NCI-H226 (cell line): ENCODE measurements at regions not wholly inside any gene's neighbourhood (a gene's known extent, or its start where the extent isn't known, plus 50 kb on each side); places are given as distances from the start of the nearest gene placed in this dataset.
A peak's percentile ranks its signal among the peaks of the same experiment; 100 is the strongest.

Source experiments
- DNase-seq: peaks from one replicate; pipeline ENCODE4 v3.0.0-alpha.2; 2015

DNA sequence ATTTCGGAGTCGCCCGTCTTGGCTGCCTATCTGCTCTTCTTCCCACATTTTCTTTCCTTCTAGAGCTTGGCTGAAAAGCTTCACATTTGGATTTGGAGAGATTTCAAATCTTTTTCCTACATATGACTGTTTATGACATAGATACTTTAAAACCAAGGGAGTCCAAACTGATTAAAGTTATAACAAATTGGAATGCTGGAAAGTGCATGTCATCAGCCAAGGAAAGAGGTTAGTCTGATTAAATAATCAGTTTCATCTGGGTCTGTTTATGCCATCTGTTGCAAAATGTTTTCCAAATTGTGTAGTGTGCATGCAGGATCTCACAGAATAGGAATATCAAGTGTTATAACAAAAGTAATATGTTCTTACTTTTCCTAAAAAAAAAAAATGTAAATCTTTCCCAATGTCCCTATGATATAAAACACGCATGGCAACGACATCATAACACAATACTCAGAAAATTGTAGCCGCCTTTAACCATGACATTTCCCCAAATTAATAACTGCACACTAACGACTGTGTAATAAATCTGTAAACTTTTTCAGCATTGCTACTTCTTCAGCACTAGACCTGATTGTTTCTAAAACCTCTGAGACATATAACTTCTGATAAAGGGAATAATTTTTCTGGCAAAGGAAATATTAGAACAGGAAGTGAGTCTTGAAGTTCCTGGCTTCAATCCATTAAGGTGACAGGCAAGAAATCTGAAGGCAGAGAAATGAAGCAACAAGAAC is 230.2 kb upstream of the FOXQ1 start:
- peak; percentile 74 for DNase-seq

DNA sequence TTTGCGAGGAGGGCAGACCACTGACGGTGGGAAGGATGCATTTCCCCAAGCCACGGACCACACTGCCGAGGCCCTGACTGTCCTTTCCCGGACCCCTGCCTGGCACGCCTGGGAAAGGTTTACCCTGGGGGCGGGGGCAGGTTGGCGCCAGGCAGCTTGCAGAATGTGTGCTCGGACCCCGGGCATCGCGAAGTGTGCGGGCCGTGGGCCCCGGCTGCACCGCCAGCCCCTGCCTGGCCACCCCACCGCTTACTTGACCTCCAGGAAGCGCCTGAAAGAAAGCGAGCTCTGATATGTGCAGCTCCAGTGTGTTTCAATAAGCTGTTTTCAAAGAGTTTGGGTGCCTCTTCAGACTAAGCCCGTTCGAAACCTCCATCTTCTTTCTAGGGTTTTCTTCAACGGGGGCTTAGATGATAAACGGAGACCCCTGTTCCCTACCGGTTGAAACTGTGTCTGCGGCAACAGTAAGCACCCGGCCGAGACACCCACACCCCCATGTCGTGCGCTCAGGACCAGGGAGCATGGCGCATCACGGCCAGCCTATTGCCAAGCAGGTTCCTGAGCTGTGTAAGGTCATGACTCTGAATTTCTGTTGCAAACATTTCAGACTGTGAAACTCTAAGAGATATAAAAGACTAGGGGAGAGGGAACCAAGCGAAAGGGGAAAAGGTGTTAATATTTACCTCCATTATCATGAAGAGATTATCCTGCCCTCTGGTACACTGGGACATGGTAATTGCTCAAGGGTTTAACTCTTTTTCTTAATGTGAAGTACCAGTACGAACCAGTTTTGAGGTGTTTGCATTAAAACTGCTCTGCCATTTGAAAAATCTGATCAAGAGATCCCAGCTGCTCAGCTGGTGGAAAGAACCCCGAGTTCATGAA is 231.2 kb upstream of the FOXQ1 start:
- DNase-seq: no peak

DNA sequence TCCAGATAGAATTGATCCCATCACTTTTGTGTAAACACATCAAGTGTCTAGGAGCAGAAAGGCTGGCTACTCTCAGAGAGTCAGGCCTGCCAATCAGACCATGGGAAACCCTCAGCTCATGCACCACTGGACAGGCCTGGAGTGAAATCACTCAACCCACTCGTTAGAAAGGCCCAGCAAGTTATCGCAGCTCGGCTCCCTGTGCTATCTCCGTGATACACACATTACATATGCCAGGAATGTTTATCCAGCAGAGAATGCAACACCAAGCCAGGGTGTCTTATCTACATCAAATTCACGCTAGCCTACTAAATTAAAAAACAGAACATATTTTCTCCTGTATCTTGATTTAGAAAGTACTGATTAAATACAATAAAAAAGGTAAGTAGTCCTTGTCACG is 232.4 kb upstream of the FOXQ1 start:
- DNase-seq: peak; percentile 99

DNA sequence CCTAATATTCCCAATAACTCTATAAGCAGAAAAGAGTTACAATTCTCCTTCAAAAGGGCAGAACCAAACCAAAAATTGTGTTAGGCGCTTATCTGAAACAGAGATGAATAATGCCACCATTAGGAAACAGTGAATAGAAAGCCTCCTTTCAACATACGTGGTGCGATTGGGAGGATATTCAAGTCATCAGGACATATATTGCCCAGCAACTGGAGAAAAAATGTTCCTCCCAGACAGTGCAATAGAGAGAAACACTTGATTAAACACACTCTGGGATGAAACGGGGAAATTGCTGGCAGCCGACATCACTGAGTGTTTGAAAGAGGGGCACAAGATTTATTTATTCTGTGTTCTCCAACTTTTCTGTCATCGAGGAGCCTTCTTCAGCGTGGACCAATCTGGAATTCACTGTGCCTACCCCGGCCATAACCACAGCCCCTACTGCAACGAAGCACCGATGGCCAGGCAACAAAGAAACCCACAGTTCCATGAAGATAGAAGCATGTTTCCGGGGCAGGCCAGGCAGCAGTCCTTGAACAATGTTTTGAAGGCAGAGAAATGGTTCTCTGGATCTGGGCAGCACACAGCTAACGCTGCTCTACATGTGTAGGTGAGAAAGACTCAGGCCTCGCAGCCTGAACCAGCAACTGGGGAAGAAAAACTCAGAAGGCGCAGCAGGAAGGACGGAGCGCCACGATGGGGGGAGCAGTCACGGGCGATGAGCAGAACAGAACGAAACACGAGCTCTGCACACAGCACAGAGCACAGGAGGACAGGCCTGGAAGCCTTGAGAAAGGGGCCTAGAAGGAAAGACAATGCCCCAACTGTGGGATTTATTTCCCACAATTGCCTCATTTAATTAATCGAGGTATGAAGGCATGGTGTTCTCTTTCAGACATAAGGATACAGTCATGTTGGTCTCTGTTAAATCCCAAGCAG is 234.2 kb upstream of the FOXQ1 start:
- DNase-seq: no peak

DNA sequence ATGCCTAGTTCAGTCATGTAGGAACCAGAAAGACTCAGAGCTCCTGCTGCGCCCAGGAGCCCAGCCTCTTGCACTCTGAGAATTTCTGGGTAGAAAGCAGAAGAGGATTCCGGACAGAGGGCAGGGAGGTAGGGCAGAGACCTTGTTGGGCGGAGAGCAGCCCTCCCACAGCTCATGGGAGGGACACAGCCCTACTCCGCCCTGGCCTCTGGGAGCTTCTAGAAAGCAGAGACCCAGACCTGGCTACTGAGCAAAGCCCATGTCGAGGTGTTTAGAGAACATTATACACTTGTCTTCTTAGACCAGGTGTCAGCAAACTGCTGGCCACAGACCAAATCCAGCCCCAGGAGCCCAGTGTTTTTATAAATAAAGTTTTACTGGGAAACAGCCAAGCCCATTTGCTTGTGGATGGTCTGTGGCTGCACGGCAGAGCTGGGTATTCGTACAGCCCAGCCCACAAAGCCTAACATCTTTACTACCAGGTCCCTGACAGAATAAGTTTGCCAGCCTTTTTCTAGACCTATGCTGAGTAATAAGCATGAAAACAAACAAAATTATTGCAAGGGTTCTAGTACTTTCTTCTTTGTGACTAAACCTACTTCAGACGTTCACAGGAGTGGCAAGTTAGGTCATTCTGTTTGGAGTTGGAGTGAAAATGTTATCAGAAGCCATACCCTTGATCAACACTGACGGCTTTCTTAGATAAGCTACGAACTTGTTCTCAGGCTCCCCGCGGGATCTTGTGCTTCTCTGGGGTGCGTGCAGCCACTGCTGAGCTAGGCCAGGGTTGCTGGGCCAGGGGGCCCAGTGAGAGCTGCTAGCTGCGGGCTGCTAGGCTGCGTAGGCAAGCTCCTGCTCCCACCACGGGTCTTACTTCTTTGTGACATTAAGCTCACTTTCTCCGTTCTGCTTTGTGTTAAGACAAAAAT is 235.1 kb upstream of the FOXQ1 start:
- DNase-seq: no peak

DNA sequence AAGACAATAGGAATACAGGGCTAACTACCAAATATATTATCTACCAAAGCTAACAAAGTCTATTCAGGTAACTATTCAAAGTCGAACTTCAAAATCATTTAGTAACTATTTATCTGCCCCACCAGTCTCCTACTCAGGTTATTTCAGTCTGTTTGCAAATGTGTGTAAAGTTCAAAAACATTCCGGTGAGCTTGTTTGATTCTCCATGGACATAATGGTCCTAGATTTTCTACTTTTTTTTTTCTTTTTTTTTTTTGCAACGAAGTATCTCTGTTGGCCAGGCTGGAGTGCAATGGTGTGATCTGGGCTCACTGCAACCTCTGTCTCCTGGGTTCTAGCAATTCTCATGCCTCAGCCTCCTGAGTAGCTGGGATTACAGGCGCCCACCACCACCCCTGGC is 236.0 kb upstream of the FOXQ1 start:
- no peak for DNase-seq

DNA sequence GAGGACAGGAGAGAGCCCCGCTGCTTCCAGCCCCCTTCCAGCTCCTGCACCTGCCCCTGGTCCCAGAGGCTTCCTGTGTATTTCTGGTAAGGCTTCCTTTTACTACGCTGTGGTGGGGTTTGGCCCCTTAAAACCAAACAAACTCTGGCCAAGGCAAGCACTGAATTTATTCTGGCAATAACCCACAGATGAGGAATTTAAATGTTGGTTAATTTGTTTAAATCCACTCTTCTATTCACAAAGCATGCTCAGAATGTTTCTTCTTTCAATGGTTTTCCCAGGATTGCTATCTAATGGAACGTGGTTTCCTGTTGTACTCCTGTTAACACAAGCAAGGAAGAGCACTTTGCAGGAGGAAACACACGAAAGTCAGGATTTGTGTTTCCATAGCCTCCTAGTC is 236.5 kb upstream of the FOXQ1 start:
- peak; percentile 32 for DNase-seq

DNA sequence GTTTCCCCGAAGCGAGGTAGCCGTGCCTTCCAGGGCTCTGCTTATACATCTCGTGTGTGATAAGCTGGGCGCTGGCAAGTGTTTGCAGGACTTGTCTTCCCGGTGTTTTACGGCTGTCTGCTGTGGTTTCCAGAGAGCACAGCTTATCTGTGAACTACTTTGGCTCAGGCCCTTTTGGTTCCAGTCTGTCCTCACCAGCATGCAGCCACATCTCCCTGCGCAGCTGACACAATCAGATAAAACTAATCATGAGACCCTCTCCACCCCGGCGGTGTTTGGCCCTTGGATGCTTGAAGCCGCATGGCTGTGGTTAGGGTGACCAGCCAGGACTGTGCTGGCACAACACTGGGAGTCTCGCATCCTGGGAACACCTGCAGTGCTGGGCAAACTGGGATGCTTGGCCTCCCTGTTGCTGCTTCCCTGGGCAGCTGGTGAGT is 241.8 kb upstream of the FOXQ1 start:
- DNase-seq: no peak

DNA sequence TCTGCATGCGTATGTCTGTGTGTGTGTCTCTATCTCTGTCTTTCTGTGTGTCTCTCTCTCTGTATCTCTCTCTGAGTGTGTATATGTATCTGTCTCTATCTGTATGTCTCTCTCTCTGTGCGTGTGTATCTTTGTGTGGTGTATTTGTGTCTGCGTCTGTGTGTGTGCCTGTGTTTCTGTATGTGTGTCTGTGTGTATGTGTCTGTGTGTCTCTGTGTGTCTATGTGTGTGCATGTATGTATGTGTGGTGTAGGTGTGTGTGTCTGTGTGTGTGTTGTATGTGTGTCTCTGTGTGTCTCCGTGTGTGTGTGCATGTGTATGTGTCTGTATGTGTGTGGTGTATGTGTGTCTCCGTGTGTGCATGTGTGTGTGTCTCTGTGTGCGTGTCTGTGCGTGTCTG is 243.0 kb upstream of the FOXQ1 start:
- no peak for DNase-seq

DNA sequence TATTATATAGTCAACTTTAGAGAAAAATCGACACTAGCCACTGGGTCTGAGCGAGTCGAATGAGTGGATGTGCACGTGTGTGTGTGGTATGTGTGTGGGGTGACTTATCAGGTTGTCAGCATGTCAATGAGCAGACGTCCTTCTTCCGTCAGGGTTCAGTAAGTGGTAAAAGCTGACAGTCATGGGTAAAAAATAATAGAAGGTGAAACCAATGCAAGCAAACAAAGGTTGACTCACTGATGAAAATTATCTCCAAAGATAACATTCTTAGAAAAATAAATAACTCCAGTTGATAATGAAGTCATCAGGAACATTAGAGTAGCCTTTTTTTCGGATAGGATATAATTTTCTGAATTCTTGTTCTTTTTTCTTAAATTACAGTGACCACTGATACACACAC is 243.8 kb upstream of the FOXQ1 start:
- DNase-seq: peak; percentile 42

DNA sequence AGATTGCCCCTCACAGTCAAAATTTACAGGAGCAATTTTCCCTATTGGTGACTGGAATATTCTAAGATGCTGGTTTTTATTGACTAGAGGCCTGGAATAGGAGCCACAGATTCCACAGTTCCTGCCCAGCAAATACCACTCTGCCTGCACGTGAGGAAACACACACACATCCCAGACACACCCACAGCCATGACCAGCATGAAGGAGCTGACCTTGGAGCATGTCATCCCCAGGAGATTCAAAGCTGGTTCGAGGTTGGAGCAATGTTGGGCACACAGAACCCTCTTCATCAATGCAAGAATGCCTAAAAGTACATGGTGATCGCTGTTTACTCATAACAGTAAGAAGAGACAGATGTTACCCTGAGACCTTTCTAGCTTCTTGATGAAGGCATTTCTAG is 244.6 kb upstream of the FOXQ1 start:
- no peak for DNase-seq

DNA sequence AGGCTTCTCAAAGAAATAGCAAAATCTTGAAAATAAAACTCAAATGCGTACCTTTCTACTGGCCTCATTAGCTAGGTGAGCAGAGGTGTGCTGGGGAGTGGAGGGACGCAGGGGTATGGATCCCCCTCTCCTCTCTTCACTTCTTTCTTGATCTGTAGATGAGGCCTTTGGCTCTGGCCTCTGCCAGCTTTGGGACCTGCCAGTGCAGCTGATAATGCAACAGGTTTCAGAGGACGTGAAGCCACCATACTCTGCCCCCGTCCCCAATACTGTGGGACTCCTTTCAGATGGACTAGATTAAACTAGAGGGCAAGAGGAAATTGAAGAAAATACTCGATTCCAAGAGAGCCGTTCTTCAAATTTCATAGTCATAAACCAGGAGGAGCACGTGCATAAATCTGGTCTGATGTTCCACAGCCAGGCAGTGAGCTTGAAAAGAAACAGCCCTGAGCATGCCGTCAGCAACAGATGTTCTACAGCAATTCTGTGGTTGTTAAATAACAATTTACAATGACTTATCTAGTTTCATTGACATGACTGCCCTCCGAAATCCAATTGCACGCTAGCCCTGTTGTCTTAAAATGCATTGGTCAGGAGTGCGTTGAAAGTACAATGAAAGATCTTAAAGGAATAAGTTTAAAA is 245.3 kb upstream of the FOXQ1 start:
- no peak for DNase-seq

DNA sequence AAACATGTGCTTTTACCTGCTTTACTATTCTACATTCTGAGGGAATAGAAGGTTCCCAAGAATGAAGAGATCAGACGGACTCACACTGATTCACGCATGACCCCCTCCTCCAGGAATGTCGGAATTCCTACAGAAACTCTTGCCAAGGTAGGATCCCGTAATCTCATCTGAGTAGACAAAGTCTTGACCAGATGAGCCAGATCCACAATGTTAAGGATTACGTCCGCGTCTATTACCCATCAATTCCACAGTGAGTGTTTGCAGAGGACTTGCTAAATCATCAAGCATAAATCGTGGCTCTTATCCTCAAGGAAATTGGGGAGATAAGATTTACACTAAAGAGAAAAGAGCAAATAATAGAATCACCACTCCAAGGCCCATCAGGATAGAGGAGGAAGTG is 245.9 kb upstream of the FOXQ1 start:
- DNase-seq: no peak

DNA sequence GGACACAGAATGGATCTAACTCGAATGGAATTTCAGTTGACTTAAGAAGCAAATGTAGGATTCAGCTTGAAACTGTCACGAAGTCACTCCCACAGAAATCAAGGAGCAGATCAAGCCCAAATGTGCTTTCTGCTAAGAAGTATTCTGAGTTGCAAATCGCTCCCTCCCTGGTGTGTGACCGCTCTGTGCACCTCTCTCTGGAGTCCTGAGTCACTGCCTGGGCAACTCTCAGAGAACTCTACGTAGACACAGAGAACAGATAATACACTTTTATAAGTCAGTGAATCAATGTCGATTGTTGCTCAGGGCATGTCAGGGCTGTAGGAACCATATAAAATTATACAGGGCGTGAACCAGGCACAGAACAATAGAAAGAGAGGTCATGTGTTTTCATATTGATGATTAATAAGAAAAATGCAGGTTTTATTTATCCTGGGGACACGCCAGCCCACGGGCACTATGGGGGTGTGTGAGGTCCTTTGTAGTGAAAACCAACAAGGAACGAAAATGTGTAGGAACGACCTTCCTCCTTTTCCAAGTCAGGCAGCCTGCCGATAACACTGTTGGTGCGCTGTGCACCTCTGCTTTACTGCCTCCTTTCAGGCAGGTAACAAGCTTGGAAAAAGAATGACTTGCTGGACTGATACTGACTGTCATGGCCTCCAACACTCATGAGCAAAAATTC is 248.1 kb upstream of the FOXQ1 start:
- DNase-seq: no peak

DNA sequence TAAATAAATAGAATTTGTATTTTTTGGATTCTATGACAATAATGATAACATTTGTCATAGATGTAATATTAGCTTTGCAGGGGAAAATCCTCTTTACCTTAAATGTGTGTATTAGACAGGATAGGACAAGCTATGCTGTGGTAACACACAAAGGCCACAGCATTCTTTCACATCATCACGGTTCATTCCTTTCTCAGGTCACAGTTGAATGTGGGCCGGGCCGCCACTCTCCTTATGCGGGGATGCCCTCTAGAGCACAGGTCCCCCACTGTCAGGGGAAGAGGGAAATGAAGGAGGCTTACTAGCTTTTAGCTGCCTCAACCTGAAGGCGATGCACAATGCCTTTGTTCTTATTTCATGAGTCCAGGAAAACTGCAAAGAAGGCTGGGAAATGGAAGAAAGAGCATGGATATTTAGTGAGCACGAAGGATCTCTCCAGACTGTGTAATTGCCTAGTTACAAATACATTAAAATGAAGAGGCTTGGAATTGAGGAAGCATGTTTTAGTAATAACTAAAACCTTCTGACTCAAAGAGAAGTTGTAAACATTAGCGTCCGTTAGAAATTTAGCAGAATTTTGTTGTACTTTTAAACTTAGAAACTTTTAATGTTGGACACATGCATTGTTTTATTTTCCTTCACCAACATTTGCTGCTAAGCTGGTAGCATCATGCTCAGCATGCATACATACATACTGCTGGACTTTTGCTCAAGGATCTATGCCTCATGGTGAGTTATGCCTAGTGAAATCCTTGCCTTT is 248.9 kb upstream of the FOXQ1 start:
- no peak for DNase-seq

DNA sequence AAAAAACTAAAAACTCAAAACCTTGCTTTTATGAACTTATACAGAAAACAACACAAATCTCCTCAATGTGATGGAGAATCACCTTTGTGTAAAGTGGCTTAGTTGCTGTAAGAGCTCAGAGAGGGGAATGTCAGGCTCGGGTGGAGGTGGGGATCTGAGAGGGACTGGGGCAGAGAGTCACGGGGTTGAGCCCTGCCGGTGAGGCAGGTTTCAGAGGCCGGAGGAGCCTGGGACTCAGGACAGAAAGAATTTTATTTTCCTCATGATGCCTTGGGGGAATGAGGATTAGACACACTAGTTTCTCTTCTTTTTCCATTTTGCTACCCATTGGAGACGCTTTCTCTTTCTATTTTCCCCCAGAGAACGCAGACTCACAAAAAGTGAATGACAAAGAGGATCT is 252.3 kb upstream of the FOXQ1 start:
- DNase-seq: no peak

DNA sequence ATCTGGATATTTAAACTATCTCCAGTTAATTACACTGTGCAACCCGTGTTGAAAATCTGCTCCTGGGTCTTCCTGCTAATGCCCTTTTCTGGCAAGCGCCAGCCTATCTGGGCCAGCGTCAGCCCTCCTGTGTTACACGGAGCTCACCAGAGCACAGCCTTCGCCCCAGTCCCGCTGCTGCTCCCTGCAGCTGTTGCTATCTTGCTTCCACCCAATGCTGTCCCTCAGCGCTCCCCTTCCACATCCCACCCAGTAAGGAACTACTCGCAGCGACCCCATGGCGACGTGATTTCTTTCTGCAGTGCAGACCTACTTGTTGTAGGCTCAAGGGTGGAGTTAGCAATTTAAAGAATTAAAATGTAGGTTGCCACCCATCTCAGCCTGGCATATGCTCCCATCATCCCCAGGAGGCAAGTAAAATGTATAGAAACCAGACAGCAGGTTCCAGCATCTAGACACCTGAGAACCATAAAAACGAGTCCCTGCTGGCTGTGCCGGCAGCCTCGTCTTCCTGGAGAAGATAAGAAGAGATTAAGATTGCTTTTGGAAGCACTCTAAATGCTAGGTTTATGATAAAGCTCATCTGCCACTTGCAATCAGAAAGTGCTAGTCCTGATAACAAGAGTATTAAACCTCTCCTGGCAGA is 254.3 kb upstream of the FOXQ1 start:
- DNase-seq: no peak

DNA sequence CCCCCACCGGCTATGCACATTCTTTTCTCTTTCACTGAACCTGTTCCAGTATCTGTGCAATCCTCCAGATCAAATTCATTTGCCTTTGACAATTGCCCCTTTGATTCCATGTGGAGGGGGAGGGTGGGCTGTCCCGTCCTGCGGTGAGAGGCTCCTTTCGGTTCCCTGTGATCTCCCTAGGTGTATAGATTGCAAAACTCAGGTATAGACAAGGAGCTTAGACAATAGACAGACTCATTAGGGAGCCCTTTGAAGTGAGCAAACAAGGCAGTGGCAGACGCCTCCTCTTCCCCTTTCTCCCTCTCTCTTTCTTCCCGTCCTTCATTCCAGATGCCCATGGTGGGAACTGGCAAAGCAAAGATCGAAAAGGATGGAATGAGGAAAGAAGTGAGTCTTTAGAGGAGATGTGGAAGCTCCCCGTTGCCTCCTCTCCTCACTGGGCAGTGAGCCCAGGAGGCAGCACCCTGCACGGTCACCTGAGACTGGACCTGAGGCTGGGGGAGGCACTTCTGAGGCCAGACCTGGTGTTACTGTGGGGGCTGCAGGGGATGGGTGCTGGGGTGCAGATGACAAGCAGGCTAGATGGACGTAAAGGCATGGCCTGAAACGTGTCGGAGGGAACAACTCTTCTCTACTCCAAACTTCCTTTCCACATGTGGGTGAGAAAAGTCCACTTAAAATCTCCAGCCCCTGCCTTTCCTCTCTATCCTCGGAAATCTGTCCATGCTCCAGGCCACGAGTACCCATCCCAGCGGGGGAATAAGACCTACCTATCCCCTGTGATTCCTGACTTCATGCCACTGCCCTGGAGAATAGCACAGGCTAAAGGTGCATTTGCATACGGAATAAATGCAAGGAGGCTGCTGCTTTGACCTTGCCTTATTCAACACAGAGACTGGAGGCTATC is 256.6 kb upstream of the FOXQ1 start:
- DNase-seq: no peak

DNA sequence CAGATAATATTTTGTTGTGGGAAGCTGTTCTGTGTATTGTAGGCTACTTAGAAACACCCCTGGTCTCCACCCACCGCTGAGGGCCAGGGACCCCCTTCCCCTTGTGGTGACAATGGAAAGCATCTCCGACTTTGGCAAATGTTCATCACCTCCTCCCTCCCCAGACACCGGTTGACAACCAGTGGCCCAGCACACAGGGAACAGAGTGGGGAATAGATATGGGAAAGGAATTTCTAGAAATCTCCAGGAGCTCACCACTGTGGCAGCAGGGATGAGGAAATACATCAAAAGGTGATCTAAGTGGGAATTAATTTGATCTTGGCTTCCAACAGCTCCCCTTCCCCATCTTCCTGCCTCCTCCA is 257.3 kb upstream of the FOXQ1 start:
- DNase-seq: no peak
